GM18511 (cell line): ENCODE measurements at regions not wholly inside any gene's neighbourhood (a gene's known extent, or its start where the extent isn't known, plus 50 kb on each side); places are given as distances from the start of the nearest gene placed in this dataset.
"Not testable (repeated sequence)": the region's sequence is repeated elsewhere in the genome, so short reads cannot be mapped to it uniquely, and the experiment has no call there.

Experiments used
- ATAC-seq: cut with Tn5 transposase; IDR thresholded peaks from one replicate; pipeline ENCODE4 v1.9.1; 2021; ENCODE audit warnings: mild to moderate bottlenecking, moderate library complexity; ENCODE audit not compliant: unreplicated experiment

GRCh38 chr20:55446301-55446700, 559.0 kb downstream of the CBLN4 start:
- ATAC-seq: no peak

DNA sequence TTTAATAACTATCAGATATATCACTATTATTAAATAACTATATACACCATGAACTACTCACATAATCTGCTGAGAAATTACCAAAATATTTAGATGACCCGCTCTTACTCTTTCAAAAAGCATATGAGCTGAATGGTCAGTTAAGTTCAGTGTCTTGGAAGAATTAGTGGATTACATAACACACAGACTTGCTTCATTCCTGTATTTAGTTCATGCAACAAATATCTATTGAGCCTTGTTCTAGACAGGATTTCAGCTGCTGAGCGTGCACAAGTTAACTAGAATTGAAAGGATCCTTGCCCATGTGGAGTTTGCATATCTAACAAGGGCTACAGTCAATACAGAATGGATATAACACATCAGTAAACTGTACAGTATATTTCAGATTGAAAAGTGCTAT, 566.2 kb downstream of the CBLN4 start:
- ATAC-seq: no peak

DNA sequence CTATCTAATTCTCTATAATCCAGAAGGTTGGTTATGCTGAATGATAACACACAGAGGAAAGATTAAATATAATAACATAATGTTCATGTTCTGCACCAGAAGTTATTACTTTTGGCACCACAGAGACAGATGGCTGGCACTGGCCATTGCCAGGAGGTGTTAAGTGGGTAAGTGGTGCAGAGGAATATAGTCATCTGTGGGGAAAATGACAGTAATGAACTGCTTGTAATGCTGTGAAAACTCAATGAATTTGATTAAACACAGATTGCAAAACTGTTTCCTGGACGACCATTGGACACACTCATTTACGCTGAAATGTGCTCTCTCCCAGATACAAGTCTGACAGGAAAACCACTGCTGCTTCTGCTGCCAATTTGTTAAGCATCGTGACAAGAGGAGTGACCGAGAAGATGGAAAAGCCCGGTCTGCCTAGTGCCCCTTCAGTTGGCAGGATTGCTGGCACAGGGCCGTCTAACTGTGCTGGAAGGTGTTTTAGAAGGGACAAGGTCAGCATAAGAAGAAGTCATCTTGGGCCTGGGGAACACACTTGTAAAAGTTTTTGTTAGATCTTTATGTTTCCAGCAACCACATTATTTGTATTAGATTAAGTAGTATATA, 567.4 kb downstream of the CBLN4 start:
- no peak for ATAC-seq

DNA sequence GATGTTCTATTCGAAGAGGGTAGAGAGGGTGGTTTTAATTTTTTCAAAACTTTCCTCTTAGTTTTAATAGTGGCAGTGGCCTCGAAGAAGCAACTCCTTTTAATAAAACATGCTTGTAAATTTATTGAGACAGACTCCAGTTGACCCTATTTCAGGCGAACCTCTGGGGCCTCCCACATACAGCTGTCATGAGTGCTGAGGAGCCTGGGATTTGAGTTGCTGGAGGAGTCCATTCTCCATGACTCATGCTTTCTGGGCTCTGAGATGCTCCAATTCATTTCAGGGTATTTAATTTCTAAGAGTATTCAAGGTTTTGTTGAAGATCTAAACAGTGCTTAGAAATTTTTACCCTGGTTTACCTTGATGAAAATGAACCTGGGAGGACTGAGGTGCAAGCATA, 580.4 kb downstream of the CBLN4 start:
- no peak for ATAC-seq

GRCh38 chr20:55424476-55424875, 580.8 kb downstream of the CBLN4 start:
- no peak for ATAC-seq

- ATAC-seq: no peak
Observed at GRCh38 chr20:55417836-55418235, 587.5 kb downstream of the CBLN4 start.

- no peak for ATAC-seq
Observed at GRCh38 chr20:55415567-55416142, 589.7 kb downstream of the CBLN4 start.

GRCh38 chr20:55412508-55412907, 592.8 kb downstream of the CBLN4 start:
- not testable (repeated sequence) for ATAC-seq

DNA sequence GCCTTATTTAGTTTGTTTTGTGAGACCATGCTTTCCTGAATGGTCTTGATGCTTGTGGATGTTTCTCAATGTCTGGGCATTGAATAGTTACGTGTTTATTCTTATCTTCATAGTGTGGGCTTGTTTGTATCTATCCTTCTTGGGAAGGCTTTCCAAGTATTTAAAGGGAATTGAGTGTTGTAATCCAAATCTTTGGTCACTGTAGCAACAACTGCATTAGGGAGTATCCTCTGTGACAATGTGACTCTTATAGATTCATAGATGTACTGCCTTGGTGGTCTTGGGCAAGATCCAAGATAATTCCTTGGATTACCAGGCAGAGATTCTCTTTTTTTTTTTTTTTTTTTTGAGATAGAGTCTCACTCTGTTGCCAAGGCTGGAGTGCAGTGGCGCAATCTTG, 598.4 kb downstream of the CBLN4 start:
- ATAC-seq: no peak

- no peak for ATAC-seq
Observed at GRCh38 chr20:55394592-55394991, 610.7 kb downstream of the CBLN4 start.

GRCh38 chr20:55390791-55391190, 614.5 kb downstream of the CBLN4 start:
- ATAC-seq: no peak

DNA sequence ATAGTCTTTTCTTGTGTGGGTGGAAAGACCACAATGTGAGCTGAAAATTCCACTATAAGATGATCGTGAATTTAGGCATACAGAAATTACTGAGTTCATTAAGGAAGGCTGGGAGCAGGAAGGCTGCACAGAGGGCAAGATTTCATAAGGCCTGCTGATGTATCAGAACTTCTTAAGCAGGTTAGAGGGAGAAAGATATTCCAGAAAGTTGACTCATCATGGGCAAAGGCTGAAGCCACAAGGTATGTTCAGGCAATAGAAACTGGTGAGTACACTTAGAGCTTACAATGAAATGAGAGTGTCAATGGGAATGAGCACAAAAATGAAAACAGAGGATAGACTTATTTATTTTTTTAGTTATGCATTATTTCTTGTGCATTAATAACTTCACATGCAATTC, 618.6 kb downstream of the CBLN4 start:
- ATAC-seq: no peak

GRCh38 chr20:55375920-55376319, 629.4 kb downstream of the CBLN4 start:
- ATAC-seq: no peak

GRCh38 chr20:55365745-55366144, 639.6 kb downstream of the CBLN4 start:
- no peak for ATAC-seq

GRCh38 chr20:55360895-55361294, 644.4 kb downstream of the CBLN4 start:
- ATAC-seq: no peak

DNA sequence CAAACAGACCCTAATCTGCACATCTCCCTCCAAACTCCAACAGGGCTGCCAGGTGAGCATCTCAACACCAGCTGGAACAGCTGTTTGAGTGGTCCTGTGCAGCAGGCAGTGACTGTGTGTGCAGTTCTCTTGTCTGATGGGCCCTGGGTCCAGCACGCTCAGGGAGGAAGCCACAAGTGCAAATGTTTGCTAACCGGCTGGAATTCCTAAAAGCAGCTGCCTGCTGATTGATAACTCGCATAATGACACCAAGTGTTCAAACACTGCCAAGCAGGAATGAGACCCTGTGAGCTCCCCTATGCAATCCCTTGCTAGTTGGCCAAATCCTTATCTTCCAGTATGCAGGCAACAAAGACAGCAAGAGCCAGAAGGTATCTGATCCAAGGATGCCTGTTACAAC, 650.6 kb downstream of the CBLN4 start:
- ATAC-seq: no peak

DNA sequence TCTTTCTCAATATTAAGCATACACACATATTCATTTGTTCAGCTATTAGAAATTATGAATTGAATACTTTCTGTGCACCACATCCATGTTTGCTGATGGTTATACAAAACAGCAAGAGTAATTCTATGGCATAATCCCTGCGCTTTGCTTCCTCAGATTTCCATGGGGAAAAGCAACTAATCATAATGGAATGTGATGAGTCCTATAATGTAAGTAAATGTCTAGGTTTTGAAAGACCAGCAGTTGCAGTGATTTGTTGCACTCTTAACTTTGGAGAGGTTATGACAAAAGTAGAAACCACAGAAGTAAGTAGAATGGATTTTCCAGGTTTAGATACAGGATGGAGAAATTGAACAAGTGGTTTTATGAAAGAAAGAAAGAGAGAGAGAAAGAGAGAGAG, 652.1 kb downstream of the CBLN4 start:
- no peak for ATAC-seq

- no peak for ATAC-seq
Observed at GRCh38 chr20:55348223-55348622, 657.1 kb downstream of the CBLN4 start.

DNA sequence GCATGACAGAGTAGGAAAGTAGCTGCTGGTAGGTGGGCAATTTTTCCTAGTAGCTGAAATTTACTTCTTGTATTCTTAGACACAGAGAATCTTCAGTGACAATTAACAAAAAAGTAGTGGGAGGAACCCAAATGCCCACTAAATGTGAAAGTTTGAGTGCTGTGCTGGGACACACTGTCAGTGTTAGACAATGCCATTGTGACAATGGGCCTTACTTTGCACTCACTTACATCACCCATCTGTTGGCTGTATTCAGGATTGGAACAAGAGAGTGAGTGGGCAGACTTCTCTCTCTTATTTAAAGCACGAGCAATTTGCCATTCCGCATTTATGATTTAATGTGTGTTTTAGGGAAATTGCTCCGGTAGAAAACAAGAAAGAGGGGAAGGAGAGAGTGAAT, 662.5 kb downstream of the CBLN4 start:
- no peak for ATAC-seq

GRCh38 chr20:55333798-55334197, 671.5 kb downstream of the CBLN4 start:
- no peak for ATAC-seq

- ATAC-seq: no peak
Observed at GRCh38 chr20:55329108-55329507, 676.2 kb downstream of the CBLN4 start.

- no peak for ATAC-seq
Observed at GRCh38 chr20:55322745-55323144, 682.6 kb downstream of the CBLN4 start.

DNA sequence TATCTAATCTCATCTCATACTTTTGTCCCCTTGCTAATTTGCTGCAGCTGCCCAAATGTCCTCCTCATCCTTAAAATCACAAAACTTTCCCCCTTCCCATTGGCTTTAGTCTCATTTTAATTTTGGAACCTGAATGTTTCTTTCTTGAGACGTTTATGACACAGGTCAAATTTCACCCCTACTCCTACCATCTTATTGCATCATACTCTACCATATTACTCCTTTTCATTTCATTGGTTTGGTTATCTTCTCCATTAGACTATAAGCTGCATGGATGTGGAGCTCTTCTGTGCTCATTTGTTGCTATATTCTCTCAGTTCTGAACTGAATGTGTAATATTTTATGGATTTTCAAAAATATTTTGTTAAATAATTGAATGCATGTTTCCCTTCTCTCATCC, 688.6 kb downstream of the CBLN4 start:
- ATAC-seq: no peak
